ENCODE measurements at regions not wholly inside any gene's neighbourhood (a gene's known extent, or its start where the extent isn't known, plus 50 kb on each side); places are given as distances from the start of the nearest gene placed in this dataset.
"Not testable (repeated sequence)": the region's sequence is repeated elsewhere in the genome, so short reads cannot be mapped to it uniquely, and the experiment has no call there.

DNA sequence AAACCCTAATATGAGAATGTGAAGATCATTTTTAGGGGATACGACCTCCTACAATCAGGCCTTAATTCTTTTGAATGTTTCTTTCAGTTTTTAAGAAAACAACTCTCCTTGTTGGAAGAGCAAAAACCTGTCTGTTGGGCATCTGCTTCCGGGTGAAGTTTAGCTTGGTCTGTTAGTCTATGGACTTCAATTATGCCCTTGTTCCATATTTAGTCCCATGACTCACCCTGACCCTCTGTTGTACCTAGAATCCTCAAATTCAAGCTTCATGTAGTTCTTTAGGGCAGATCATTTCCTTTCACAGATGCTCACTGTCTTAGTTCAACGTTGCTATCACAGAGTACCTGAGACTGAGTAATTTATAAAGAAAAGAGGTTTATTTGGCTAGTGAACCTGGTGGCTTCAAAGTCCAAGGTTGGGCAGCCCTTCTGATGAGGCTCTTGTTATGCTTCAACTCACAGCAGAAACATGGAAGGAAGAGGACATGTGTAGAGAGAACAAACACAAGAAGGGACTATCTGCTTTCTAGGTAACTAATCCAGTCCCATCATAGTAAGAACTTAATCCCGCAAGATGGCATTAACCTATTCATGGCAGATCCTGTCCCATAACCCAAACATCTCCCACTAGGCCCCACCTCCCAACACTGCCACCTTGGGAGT is 82.5 kb upstream of the SERPINE2 start:
- H3K36me3 Mint-ChIP-seq (ENCODE audit: unreplicated experiment), result no peaks in the 10 kb centered on the region
- no peak for TF ChIP-seq CTCF (IDR thresholded peaks at IDR 0.05)
- H3K27ac Mint-ChIP-seq (ENCODE audit: unreplicated experiment), result no peak overlapping the region
- DNase-seq (ENCODE audit: extremely low spot score, unreplicated experiment), result no peak
- H3K4me1 Mint-ChIP-seq (ENCODE audit: unreplicated experiment), result peaks cover 11% of the 10 kb centered on the region
- no peaks in the 10 kb centered on the region for H3K27me3 Mint-ChIP-seq (ENCODE audit: unreplicated experiment)
- H3K9me3 Mint-ChIP-seq (ENCODE audit: unreplicated experiment), result peaks cover 23% of the 10 kb centered on the region
- H3K4me3 Mint-ChIP-seq (ENCODE audit: unreplicated experiment), result no peak overlapping the region

DNA sequence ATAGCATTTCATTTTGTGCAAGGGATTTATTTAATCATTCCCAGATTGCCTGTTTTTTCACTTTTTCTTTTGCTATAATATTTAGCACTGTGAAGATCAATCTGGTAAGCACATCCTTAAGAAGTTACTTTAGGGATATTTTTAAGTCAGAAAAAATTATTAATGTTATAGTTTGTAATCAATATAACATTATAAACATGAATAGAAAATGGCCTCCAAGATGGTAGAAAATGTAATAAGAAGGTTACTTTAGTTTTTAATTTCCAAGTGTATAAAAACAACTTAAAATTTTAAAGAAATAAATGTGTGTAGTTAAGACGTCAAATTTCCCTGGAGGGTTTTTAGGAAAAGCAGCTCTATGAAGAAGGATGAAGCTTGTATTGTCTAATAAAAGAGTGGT is 81.9 kb upstream of the SERPINE2 start:
- Mint-ChIP-seq H3K9me3 (ENCODE audit: unreplicated experiment) (peaks cover 26% of the 10 kb centered on the region), H3K4me3 (ENCODE audit: unreplicated experiment) (no peak overlapping the region), H3K4me1 (ENCODE audit: unreplicated experiment) (peaks cover 5% of the 10 kb centered on the region), H3K27ac (ENCODE audit: unreplicated experiment) (no peak overlapping the region), H3K27me3 (ENCODE audit: unreplicated experiment) (no peaks in the 10 kb centered on the region), H3K36me3 (ENCODE audit: unreplicated experiment) (no peaks in the 10 kb centered on the region)
- no peak for TF ChIP-seq CTCF (IDR thresholded peaks at IDR 0.05)
- DNase-seq (ENCODE audit: extremely low spot score, unreplicated experiment), result no peak

DNA sequence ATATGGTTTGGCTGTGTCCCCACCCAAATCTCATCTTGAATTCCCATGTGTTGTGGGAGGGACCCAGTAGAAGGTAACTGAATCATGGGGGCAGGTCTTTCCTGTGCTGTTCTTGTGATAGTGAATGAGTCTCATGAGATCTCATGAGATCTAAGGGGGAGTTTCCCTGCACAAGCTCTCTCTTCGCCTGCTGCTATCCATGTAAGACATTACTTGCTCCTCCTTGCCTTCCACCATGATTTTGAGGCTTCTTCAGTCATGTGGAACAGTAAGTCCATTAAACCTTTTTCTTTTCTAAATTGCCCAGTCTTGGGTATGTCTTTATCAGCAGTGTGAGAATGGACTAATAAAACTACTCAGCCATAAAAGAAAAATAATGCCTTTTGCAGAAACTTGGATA is 80.8 kb upstream of the SERPINE2 start:
- H3K4me3 Mint-ChIP-seq (ENCODE audit: unreplicated experiment); H3K27me3 Mint-ChIP-seq (ENCODE audit: unreplicated experiment); H3K27ac Mint-ChIP-seq (ENCODE audit: unreplicated experiment); H3K36me3 Mint-ChIP-seq (ENCODE audit: unreplicated experiment); H3K4me1 Mint-ChIP-seq (ENCODE audit: unreplicated experiment); DNase-seq (ENCODE audit: extremely low spot score, unreplicated experiment): not testable (repeated sequence)
- peaks cover 32% of the 10 kb centered on the region for H3K9me3 Mint-ChIP-seq (ENCODE audit: unreplicated experiment)

- Mint-ChIP-seq H3K4me3 (ENCODE audit: unreplicated experiment) (no peak overlapping the region), H3K27ac (ENCODE audit: unreplicated experiment) (no peak overlapping the region), H3K9me3 (ENCODE audit: unreplicated experiment) (peaks cover 48% of the 10 kb centered on the region), H3K36me3 (ENCODE audit: unreplicated experiment) (no peaks in the 10 kb centered on the region), H3K27me3 (ENCODE audit: unreplicated experiment) (no peaks in the 10 kb centered on the region), H3K4me1 (ENCODE audit: unreplicated experiment) (no peaks in the 10 kb centered on the region)
- DNase-seq (ENCODE audit: extremely low spot score, unreplicated experiment), result no peak
- no peak for TF ChIP-seq CTCF (IDR thresholded peaks at IDR 0.05)
Observed at GRCh38 chr2:224114428-224114827, 75.3 kb upstream of the SERPINE2 start.

- H3K9me3 Mint-ChIP-seq (ENCODE audit: unreplicated experiment), result peaks cover 46% of the 10 kb centered on the region
- not testable (repeated sequence) for DNase-seq (ENCODE audit: extremely low spot score, unreplicated experiment); H3K4me3 Mint-ChIP-seq (ENCODE audit: unreplicated experiment); H3K36me3 Mint-ChIP-seq (ENCODE audit: unreplicated experiment); H3K27me3 Mint-ChIP-seq (ENCODE audit: unreplicated experiment); H3K27ac Mint-ChIP-seq (ENCODE audit: unreplicated experiment); H3K4me1 Mint-ChIP-seq (ENCODE audit: unreplicated experiment)
Observed at GRCh38 chr2:224113930-224114329, 74.8 kb upstream of the SERPINE2 start.

- Mint-ChIP-seq H3K27ac (ENCODE audit: unreplicated experiment) (no peak overlapping the region), H3K4me3 (ENCODE audit: unreplicated experiment) (no peak overlapping the region), H3K27me3 (ENCODE audit: unreplicated experiment) (no peaks in the 10 kb centered on the region), H3K9me3 (ENCODE audit: unreplicated experiment) (peaks cover 25% of the 10 kb centered on the region), H3K36me3 (ENCODE audit: unreplicated experiment) (no peaks in the 10 kb centered on the region), H3K4me1 (ENCODE audit: unreplicated experiment) (no peaks in the 10 kb centered on the region)
- no peak for DNase-seq (ENCODE audit: extremely low spot score, unreplicated experiment)
- no peak for TF ChIP-seq CTCF (IDR thresholded peaks at IDR 0.05)
Observed at GRCh38 chr2:224111576-224111975, 72.5 kb upstream of the SERPINE2 start.
